Natural killer cell (primary cell): ENCODE measurements at regions not wholly inside any gene's neighbourhood (a gene's known extent, or its start where the extent isn't known, plus 50 kb on each side); places are given as distances from the start of the nearest gene placed in this dataset.

Experiments
- ATAC-seq, 3 donors: fragments of 150-1000 bp in 2 of 3; fragments of 200-7000 bp in 1 of 3; cut with Tn5 transposase; 1 replicate in 1 of 3; 2 replicates in 2 of 3; pipeline ENCODE4 v1.10.0; 2021; ENCODE audit warnings: mild to moderate bottlenecking in 2 of 3, moderate library complexity in 2 of 3
- DNase-seq, 2 donors: peaks; one replicate each; pipeline versions ENCODE4 v3.0.0 to v3.0.0-alpha.2; 2013 to 2021; ENCODE audit warnings: mixed read lengths in 1 of 2
- H3K27ac ChIP-seq: one replicate; pipeline ENCODE4 v1.5.1; 2013; ENCODE audit warnings: mild to moderate bottlenecking, low read length
- H3K27me3 ChIP-seq: one replicate; pipeline ENCODE4 v1.6.1; 2013; ENCODE audit warnings: low read length; ENCODE audit not compliant: control insufficient read depth, insufficient read depth
- H3K36me3 ChIP-seq: one replicate; pipeline ENCODE4 v1.6.1; 2013; ENCODE audit warnings: low read length; ENCODE audit not compliant: control insufficient read depth, insufficient read depth
- H3K4me1 ChIP-seq: one replicate; pipeline ENCODE4 v1.6.1; 2013; ENCODE audit warnings: low read length; ENCODE audit not compliant: control insufficient read depth, insufficient read depth
- H3K4me3 ChIP-seq: one replicate; pipeline ENCODE4 v1.5.1; 2013; ENCODE audit warnings: low read length
- H3K9me3 ChIP-seq: one replicate; pipeline ENCODE4 v1.6.1; 2013; ENCODE audit warnings: low read length; ENCODE audit not compliant: control insufficient read depth, insufficient read depth
- H3K27ac Mint-ChIP-seq, 2 donors: one replicate each; pipeline ENCODE4 v1.8.0; 2022; ENCODE audit warnings: mild to moderate bottlenecking in 2 of 2, mixed read lengths in 2 of 2, moderate library complexity in 1 of 2
- H3K27me3 Mint-ChIP-seq, 2 donors: one replicate each; pipeline ENCODE4 v1.8.0; 2022; ENCODE audit warnings: low read depth in 2 of 2, mixed read lengths in 2 of 2
- H3K36me3 Mint-ChIP-seq: one replicate; pipeline ENCODE4 v1.8.0; 2022; ENCODE audit warnings: mixed read lengths
- H3K4me1 Mint-ChIP-seq, 2 donors: one replicate each; pipeline ENCODE4 v1.8.0; 2022; ENCODE audit warnings: mixed read lengths in 2 of 2
- H3K4me3 Mint-ChIP-seq: one replicate; pipeline ENCODE4 v1.8.0; 2022; ENCODE audit warnings: mild to moderate bottlenecking, moderate library complexity, mixed read lengths
- H3K9me3 Mint-ChIP-seq, 2 donors: one replicate each; pipeline ENCODE4 v1.8.0; 2022; ENCODE audit warnings: mixed read lengths in 2 of 2
- WGBS: methylation state at CpG from one replicate; pipeline ENCODE4 v1.1.7; 2013; ENCODE audit warnings: missing lambda C conversion rate; ENCODE audit not compliant: insufficient coverage; 5-methylcytosine and 5-hydroxymethylcytosine counted together
- intact Hi-C: fragments of 100-400 bp; cut with micrococcal nuclease; formaldehyde crosslinking; loops from one replicate; pipeline ENCODE4 v1.14.2; 2022
- TF ChIP-seq, protein P1 (sequence below): fragments of 200-600 bp; IDR thresholded peaks from one replicate; pipeline ENCODE4 v1.8.0; 2022; ENCODE audit warnings: antibody characterized with exemption

DNA sequence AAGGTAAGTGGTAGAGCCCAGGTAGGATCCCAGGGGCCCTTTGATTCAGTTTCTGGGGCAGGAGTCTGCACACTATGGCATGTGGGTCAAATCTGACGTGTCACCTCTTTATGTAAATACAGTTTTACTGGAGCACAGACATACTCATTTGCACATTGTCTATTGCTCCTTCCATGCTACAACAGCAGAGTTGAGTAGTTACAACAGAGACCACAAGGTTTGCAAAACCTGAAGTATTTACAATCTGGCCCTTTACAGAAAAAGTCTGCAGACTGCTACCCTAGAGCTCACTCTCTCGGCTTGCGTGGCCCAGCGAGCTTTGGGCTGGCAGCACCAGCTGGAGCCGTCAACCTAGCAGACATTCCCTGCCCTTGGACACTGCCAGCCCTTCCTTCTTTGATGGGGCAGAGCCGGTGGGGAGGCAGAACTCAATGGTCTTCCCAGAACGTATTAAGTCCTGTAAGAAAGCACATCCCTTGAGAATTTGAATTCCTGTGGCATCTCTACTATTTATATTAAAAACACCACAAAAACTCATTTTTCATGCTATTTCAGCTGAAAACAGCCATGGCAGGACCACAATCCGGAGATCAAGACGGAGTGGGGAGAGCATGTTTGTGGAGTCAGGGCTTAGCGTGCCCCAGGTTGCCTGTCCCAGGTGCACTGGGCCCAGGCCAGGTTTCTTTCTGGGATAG is 133.1 kb upstream of the NUDT7 start:
- Histone ChIP-seq H3K4me3 (no peak overlapping the region), H3K27me3 (peaks cover 4% of the 10 kb centered on the region), H3K9me3 (no peaks in the 10 kb centered on the region), H3K4me1 (no peaks in the 10 kb centered on the region), H3K27ac (no peak overlapping the region), H3K36me3 (no peaks in the 10 kb centered on the region)
- ATAC-seq = no peak
- no peaks in the 10 kb centered on the region for H3K4me1 Mint-ChIP-seq
- WGBS = 92% methylated on average over 10 of the region's 10 CpGs
- H3K4me3 Mint-ChIP-seq = no peak overlapping the region
- DNase-seq = no peak
- no peak overlapping the region for H3K27ac Mint-ChIP-seq
- no peaks in the 10 kb centered on the region for H3K9me3 Mint-ChIP-seq
- TF ChIP-seq, protein P1, sequence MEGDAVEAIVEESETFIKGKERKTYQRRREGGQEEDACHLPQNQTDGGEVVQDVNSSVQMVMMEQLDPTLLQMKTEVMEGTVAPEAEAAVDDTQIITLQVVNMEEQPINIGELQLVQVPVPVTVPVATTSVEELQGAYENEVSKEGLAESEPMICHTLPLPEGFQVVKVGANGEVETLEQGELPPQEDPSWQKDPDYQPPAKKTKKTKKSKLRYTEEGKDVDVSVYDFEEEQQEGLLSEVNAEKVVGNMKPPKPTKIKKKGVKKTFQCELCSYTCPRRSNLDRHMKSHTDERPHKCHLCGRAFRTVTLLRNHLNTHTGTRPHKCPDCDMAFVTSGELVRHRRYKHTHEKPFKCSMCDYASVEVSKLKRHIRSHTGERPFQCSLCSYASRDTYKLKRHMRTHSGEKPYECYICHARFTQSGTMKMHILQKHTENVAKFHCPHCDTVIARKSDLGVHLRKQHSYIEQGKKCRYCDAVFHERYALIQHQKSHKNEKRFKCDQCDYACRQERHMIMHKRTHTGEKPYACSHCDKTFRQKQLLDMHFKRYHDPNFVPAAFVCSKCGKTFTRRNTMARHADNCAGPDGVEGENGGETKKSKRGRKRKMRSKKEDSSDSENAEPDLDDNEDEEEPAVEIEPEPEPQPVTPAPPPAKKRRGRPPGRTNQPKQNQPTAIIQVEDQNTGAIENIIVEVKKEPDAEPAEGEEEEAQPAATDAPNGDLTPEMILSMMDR = no peak
- H3K36me3 Mint-ChIP-seq = no peaks in the 10 kb centered on the region
- intact Hi-C loops = no loop called here
- peaks cover 6 to 25% of the 10 kb centered on the region in 2 donors for H3K27me3 Mint-ChIP-seq

DNA sequence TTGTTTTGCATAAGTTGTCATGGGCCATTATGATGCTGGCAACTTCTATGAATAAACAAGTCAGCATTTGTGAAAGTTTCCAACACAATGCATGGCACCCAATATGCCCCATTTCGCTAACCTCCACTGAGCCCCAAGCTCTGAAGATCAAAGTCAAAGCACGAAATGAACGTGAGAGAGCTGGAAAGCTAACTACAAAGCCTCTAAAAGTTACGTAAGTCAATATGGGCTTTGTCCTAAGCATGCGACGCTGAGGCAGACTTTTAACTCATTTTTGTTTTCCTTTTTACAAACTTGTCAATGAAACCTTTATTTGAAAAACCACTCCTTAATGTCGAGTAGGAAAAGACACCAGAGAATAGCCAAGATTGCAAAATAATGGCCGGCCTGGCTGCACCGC is 131.6 kb upstream of the NUDT7 start:
- H3K4me1 ChIP-seq = no peaks in the 10 kb centered on the region
- TF ChIP-seq, protein P1 = no peak
- H3K27me3 Mint-ChIP-seq = peaks cover 3 to 27% of the 10 kb centered on the region in 2 donors
- H3K4me3 Mint-ChIP-seq = no peak overlapping the region
- no peaks in the 10 kb centered on the region for H3K9me3 Mint-ChIP-seq
- no peak overlapping the region for H3K27ac Mint-ChIP-seq
- DNase-seq = no peak
- H3K9me3 ChIP-seq = no peaks in the 10 kb centered on the region
- ATAC-seq = no peak
- H3K27ac ChIP-seq = no peak overlapping the region
- H3K36me3 Mint-ChIP-seq = no peaks in the 10 kb centered on the region
- H3K4me1 Mint-ChIP-seq = no peaks in the 10 kb centered on the region
- H3K36me3 ChIP-seq = no peaks in the 10 kb centered on the region
- WGBS = 91% methylated on average over 9 of the region's 9 CpGs
- intact Hi-C loops = no loop called here
- no peak overlapping the region for H3K4me3 ChIP-seq
- no peaks in the 10 kb centered on the region for H3K27me3 ChIP-seq

DNA sequence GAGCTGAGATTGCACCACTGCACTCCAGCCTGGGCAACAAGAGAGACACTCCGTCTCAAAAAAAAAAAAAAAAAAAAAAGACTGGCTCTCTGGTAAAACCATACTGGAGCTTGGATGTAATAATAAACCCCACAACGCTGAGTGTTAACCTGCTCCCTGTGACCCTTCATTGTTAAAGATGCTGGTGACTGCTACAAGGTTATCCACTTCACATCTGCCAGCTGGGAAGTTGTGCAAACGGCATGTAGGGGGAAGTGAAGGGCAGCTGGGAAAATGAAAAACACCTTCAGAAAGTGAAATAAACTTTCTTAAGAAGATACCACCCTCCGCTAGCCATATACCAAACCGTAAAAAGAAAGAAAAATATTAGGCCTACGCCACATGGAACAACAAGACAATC is 131.0 kb upstream of the NUDT7 start:
- no peaks in the 10 kb centered on the region for H3K36me3 ChIP-seq
- no peaks in the 10 kb centered on the region for H3K27me3 ChIP-seq
- H3K27ac ChIP-seq = no peak overlapping the region
- Mint-ChIP-seq H3K27me3 (peaks cover 0 to 21% of the 10 kb centered on the region in 2 donors), H3K4me1 (no peaks in the 10 kb centered on the region), H3K36me3 (no peaks in the 10 kb centered on the region), H3K9me3 (no peaks in the 10 kb centered on the region), H3K4me3 (no peak overlapping the region), H3K27ac (no peak overlapping the region)
- no peaks in the 10 kb centered on the region for H3K4me1 ChIP-seq
- TF ChIP-seq, protein P1 = no peak
- H3K9me3 ChIP-seq = no peaks in the 10 kb centered on the region
- no peak for ATAC-seq
- intact Hi-C loops = no loop called here
- no peak overlapping the region for H3K4me3 ChIP-seq
- no peak for DNase-seq
- WGBS = 89% methylated on average over 5 of the region's 6 CpGs

DNA sequence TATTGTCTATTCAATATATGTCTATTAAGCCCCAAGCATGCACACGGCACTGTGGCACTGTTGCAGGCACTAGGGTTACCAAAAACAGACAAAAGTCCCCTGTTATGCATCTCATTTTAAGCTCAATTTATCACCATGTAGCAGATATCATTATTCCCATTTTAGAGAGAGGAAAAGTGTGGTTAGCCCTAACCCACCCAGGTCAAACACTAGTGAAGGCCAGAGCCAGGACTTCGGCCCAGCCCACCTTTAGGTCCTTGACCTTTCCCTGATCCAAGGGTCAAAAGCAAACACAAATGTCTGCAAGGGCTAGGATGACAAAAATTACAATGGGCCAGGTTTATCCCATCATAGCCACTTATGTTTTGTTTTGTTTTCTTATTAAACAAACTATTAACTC is 130.3 kb upstream of the NUDT7 start:
- H3K27ac Mint-ChIP-seq = no peak overlapping the region
- TF ChIP-seq, protein P1 = no peak
- no peak for DNase-seq
- Histone ChIP-seq H3K27ac (no peak overlapping the region), H3K9me3 (no peaks in the 10 kb centered on the region), H3K27me3 (no peaks in the 10 kb centered on the region), H3K4me3 (no peak overlapping the region), H3K4me1 (no peaks in the 10 kb centered on the region), H3K36me3 (no peaks in the 10 kb centered on the region)
- no peak overlapping the region for H3K4me3 Mint-ChIP-seq
- no peaks in the 10 kb centered on the region for H3K4me1 Mint-ChIP-seq
- H3K36me3 Mint-ChIP-seq = no peaks in the 10 kb centered on the region
- intact Hi-C loops = no loop called here
- ATAC-seq = no peak
- WGBS = 80% methylated on average over 2 of the region's 2 CpGs
- H3K27me3 Mint-ChIP-seq = peaks cover 3 to 19% of the 10 kb centered on the region in 2 donors
- H3K9me3 Mint-ChIP-seq = no peaks in the 10 kb centered on the region
